GM21515 (cell line): ENCODE measurements at regions not wholly inside any gene's neighbourhood (a gene's known extent, or its start where the extent isn't known, plus 50 kb on each side); places are given as distances from the start of the nearest gene placed in this dataset.

ENCODE experiments used
- ATAC-seq: cut with Tn5 transposase; IDR thresholded peaks from one replicate; pipeline ENCODE4 v1.9.1; 2021; ENCODE audit not compliant: unreplicated experiment

GRCh38 chr1:5254131-5254725 lies 599.8 kb downstream of the AJAP1 start:
- no peak for ATAC-seq

GRCh38 chr1:5253036-5253435 lies 598.6 kb downstream of the AJAP1 start:
- no peak for ATAC-seq

DNA sequence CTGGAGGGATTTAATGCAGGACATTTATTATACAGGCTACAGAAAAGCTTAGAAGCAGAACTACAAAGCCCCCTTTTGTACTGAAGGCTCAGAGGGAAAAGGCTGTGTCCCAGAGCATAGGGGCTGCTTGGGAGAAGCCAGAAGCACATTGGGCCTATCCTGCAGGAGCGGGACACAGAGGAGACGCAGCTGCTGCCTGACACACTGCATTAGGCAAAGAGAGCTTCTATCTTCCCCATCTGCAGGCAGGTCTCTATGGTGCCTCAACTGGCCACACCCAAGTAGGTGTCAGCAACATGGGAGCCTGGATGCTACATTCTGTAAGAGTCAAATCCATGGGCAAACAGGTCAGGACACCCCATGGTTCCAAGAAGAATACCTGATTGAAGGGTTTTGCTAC lies 595.9 kb downstream of the AJAP1 start:
- no peak for ATAC-seq

DNA sequence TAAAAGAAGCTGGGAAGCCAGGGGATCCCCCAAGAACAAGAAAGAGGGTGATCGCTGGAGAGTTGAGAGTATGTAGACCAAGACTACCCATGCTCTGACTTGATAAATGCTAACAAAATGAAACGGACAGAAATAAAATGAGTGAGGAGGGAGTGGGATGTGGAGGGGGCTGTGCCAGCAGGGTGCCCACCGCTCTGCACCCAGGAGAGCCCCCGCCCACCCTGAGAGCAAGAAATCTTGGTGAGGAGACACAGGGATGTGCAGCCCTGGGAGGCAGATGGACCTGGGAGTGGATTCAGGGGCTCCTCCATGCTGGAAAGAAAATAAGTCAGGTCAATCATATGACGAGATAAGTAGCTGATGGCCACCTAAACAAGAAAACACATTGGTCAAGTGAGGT lies 590.9 kb downstream of the AJAP1 start:
- no peak for ATAC-seq

DNA sequence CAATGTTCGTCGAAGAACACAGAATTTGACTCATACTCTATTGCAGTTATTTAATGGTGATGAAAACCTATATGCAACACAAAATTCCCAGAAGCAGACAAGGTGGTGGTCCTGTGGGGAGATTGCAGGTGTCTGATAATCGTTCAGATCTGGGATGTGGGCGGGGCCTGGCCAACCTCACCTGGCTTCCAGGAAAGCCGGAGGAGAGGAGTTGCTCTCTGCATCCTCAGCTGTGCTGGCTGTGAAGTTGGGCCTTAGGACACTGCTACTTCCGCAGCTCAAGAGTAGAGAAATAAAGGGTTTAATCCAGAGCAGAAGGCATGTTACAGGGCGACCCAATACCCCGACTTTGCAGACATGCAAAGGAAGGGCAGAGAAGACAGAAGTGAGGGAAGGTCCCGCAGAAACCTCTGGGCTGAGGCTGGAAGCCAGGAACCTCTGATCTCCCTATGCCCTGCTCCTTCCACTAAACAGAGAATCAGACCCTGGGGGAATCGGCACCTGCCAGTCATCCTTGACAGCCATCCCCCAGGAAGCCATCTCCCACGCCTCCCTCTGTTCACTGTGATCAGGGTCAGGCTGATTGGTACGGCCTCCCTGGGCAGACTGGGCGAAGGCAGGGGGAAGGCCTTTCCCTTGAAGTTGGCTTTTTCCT lies 590.3 kb downstream of the AJAP1 start:
- ATAC-seq, result no peak

- no peak for ATAC-seq
These were observed 588.4 kb downstream of the AJAP1 start for GRCh38 chr1:5242850-5243249.

DNA sequence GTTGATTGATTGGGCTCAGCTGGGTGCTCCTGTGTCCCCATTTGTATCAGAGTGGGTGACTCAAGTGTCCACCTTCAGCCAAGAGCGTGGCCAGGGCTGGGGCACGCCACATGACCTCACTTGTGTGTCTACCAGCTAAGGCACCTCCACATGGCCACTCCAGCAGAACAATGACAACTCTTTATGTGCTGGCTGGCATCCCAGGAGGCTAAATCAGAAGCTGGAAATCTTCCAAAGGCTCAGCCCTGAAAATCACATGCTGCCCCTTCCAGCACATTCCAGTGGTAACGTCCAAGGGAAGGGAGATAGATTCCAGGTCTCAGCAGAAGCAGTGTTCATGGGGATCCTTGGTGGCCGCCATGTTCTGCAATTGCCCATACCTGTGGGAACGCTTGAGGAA lies 585.5 kb downstream of the AJAP1 start:
- ATAC-seq, result no peak

- ATAC-seq, result no peak
These were observed 584.1 kb downstream of the AJAP1 start for GRCh38 chr1:5238351-5239130.

DNA sequence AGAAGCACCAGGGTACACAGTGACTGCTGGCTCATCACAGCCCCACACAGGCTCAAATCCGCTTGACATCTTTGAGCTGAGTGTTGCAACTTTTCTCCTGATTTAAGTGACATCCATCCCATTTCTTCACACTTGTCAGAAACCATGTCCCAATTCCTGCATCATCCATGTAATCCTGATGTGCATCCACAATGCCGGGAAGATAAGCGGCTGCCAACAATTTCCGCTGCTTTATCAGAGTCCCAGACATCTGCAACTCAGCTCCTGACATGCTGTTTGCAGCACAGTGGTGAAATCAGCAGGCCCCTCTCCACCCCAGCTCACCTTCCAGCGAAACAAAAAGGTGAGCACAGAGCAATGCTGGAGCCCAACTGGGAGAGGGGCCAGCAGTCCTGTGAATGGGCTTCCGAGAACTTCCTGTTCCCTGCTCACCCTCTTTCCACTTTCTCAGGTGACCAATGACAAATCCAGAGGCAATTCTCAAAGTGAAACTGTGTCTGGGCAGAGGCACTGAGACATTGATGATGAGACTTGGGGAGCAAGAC lies 581.0 kb downstream of the AJAP1 start:
- no peak for ATAC-seq

DNA sequence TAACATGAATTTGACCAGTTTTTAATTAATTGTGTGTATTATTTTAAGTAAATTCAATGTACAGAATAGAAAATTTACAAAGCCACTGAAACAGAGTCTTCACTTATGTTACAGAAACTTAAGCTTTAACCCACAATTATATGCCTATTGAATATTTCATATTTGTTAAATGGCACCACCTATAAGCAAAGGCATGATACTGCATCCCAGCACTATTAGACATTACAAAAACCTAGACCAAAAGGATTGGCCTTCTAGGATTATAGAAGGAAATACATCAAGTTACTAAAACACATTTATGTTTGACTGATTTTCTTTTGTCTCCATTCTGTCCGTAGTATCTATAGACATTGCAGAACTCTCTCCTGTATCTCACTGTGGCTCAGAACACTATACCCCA lies 578.1 kb downstream of the AJAP1 start:
- ATAC-seq, result no peak

GRCh38 chr1:5231541-5232315 lies 577.3 kb downstream of the AJAP1 start:
- no peak for ATAC-seq

GRCh38 chr1:5227114-5227513 lies 572.7 kb downstream of the AJAP1 start:
- ATAC-seq, result no peak

DNA sequence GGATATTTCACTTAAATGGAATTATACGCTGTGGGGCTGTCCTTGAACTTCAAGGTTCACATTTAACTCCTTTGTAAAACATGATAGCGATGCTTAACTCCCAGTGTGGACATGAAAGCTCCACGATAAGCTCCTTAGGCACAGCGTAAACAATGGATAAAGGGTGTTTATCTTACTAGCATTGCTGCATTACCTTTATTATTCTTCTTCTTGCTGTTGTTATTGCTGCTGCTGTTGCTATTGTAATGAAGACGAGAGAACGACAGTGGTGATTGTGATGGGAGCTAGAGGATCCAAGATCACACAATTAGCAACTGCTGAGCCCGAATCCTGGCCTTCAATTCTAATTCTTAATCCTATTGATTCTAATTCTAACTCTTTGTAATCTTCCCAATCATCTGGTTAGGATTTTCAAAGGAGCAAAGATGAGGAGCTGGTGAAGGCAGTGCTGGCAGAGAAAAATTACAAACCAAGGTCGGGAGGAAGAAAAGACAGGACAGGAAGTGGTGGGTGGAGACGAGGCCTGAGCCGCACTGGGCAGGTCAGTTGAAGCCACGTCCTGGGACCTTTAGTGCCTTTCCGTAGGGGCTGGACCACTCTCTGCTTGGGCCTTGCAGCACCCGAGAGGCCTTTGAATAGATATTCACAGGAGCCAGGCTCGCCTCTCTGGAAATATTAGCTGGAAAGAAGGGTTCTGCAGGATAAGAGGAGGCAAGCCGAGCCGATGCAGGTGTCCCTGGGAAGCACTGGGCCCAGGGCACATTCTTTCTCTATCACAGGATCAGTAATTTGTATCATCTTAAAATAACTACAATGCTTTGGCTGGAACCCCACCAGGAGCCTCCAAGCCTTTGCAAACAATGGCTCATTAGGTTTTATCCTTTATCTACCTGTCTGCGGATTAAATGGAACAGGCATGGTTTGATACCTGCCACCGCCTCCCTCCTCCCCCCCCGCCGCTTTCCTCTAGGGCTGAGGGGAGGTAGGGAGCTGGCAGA lies 571.6 kb downstream of the AJAP1 start:
- ATAC-seq, result no peak

- no peak for ATAC-seq
These were observed 568.8 kb downstream of the AJAP1 start for GRCh38 chr1:5223206-5223605.

GRCh38 chr1:5222626-5223025 lies 568.2 kb downstream of the AJAP1 start:
- ATAC-seq, result no peak

GRCh38 chr1:5221451-5221850 lies 567.0 kb downstream of the AJAP1 start:
- no peak for ATAC-seq

DNA sequence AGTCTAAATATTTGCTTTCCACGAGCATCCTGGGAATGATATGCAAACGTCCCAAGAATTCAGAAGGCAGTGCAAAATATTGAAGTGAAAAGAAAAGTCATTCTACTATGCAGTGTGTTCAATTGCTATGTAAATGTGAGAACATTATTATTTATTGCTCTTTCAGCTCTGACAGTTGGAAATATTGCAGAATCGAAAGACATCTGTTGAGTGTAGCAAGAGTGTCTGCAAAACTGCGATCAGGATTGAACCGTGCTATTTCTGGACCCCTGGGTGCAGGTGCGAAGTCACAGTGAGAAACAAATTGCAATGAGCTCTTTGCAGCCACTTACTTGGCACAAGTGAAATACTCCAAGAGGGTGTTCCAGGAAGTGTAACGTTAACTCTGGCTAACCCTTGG lies 566.4 kb downstream of the AJAP1 start:
- ATAC-seq, result no peak

GRCh38 chr1:5220421-5220820 lies 566.0 kb downstream of the AJAP1 start:
- ATAC-seq, result no peak

DNA sequence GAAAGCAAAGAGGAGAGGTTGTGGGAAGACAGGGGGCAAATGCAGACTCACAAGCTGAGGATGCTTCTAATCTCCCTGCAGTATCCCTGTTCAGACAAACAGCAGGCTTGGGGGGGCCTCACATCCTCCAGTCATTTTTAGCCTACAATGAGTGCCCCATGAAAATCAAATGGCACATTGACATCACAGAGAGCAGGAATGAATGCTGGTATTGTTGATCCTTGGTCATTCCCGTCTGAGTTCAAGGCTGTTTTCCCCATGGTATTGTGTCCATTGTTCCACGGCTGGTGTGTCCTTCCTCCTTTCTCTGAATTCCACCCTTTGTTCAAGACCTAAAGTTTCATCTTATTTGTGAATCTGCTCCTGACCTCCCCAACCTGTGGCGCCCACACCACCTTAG lies 545.6 kb downstream of the AJAP1 start:
- ATAC-seq, result no peak

- no peak for ATAC-seq
These were observed 543.9 kb downstream of the AJAP1 start for GRCh38 chr1:5198328-5198727.
